Neural progenitor cell (in vitro differentiated cells): ENCODE measurements at regions not wholly inside any gene's neighbourhood (a gene's known extent, or its start where the extent isn't known, plus 50 kb on each side); places are given as distances from the start of the nearest gene placed in this dataset.

ENCODE experiments used
- EZH2phosphoT487 ChIP-seq: fragments of 200-600 bp; sonication (generic); IDR thresholded peaks from 2 replicates; pipeline ENCODE4 v1.6.1; 2017; ENCODE audit warnings: antibody characterized with exemption
- TF ChIP-seq, protein P1 (sequence below): fragments of 200-600 bp; sonication (generic); IDR thresholded peaks from 2 replicates; pipeline ENCODE4 v1.5.1; 2017; ENCODE audit warnings: antibody characterized with exemption, mild to moderate bottlenecking

DNA sequence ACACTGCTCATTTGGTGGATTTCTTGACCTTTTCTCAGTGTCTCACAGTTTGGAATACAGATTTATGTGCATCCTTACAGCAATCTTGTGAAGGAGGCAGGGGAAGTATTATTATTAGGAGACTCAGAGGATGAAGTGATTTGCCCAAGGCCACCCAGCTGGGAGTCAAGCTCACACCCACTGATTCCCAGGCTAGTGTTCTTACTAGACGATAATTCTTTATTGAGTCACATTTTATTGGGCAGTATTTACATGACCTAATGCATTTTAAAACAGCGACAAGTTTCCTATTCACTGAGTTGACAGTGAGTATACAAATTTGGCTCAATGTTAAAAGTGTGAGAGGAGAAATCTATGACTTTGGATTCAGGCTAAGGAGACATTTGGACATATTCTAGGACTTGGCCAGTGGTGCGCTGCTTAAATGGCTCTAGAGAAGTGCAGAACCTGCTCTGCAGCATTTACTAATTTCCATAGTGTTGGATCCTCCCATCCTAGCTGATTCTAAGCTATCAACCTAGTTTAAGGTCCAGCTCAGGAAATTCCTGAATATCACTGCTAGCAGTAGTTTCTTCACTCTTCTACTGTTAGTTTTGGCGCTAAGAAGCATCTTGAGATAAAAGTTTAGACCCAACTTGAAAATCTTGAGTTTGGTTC, 199.3 kb downstream of the MTX2 start:
- TF ChIP-seq, protein P1, sequence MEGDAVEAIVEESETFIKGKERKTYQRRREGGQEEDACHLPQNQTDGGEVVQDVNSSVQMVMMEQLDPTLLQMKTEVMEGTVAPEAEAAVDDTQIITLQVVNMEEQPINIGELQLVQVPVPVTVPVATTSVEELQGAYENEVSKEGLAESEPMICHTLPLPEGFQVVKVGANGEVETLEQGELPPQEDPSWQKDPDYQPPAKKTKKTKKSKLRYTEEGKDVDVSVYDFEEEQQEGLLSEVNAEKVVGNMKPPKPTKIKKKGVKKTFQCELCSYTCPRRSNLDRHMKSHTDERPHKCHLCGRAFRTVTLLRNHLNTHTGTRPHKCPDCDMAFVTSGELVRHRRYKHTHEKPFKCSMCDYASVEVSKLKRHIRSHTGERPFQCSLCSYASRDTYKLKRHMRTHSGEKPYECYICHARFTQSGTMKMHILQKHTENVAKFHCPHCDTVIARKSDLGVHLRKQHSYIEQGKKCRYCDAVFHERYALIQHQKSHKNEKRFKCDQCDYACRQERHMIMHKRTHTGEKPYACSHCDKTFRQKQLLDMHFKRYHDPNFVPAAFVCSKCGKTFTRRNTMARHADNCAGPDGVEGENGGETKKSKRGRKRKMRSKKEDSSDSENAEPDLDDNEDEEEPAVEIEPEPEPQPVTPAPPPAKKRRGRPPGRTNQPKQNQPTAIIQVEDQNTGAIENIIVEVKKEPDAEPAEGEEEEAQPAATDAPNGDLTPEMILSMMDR, result no peak
- TF ChIP-seq EZH2phosphoT487, result no peak
